Brain microvascular endothelial cell (primary cell): ENCODE measurements at regions not wholly inside any gene's neighbourhood (a gene's known extent, or its start where the extent isn't known, plus 50 kb on each side); places are given as distances from the start of the nearest gene placed in this dataset.

Experiments used
- DNase-seq: peaks from one replicate; pipeline ENCODE4 v3.0.0-alpha.2; 2020
- H3K27ac ChIP-seq: fragments of 250-450 bp; sonication (Bioruptor Pico); 2 replicates; pipeline ENCODE4 v1.5.1; 2020; ENCODE audit warnings: mild to moderate bottlenecking, moderate library complexity
- H3K27me3 ChIP-seq: fragments of 250-450 bp; sonication (Bioruptor Pico); replicated peaks from 2 replicates; pipeline ENCODE4 v1.5.1; 2020; ENCODE audit warnings: mild to moderate bottlenecking
- H3K36me3 ChIP-seq: fragments of 250-450 bp; sonication (Bioruptor Pico); replicated peaks from 2 replicates; pipeline ENCODE4 v1.5.1; 2020; ENCODE audit warnings: mild to moderate bottlenecking
- H3K4me3 ChIP-seq: 2 replicates; pipeline ENCODE4 v1.5.1; 2011; ENCODE audit warnings: low read depth, mild to moderate bottlenecking, control low read depth, low read length, moderate library complexity
- in situ Hi-C: cut with HindIII; loops from 2 replicates; pipeline ENCODE4 v1.10.0; 2017; ENCODE audit warnings: low sequenced_read_pairs, low pct_ligation_motif_present
- TF ChIP-seq, protein P1 (sequence below): IDR thresholded peaks from 2 replicates; pipeline ENCODE4 v1.5.1; 2011; ENCODE audit warnings: low read depth, mild to moderate bottlenecking, moderate library complexity, low read length, control low read depth, inconsistent platforms; ENCODE audit errors: missing control alignments

DNA sequence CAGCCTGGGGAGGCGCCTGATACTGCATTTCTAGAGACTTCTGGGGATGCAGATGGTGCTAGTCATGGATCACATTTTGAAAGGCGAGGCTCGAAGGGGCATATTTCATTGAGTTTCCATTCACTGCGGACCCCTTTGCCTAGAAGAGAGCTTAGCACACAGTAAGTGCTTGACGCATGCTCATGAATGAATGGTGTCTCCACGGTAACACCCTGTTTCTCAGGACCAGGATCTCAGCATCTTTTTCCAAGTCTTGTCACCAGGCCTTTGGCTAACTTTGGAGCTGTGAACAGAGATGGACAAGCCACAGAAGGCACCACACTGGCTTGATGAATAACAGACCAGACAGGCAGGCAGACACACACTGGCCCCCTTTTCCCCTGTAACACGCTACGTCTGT lies 151.3 kb downstream of the FOXL1 start:
- no peaks in the 10 kb centered on the region for H3K27me3 ChIP-seq
- TF ChIP-seq, protein P1, sequence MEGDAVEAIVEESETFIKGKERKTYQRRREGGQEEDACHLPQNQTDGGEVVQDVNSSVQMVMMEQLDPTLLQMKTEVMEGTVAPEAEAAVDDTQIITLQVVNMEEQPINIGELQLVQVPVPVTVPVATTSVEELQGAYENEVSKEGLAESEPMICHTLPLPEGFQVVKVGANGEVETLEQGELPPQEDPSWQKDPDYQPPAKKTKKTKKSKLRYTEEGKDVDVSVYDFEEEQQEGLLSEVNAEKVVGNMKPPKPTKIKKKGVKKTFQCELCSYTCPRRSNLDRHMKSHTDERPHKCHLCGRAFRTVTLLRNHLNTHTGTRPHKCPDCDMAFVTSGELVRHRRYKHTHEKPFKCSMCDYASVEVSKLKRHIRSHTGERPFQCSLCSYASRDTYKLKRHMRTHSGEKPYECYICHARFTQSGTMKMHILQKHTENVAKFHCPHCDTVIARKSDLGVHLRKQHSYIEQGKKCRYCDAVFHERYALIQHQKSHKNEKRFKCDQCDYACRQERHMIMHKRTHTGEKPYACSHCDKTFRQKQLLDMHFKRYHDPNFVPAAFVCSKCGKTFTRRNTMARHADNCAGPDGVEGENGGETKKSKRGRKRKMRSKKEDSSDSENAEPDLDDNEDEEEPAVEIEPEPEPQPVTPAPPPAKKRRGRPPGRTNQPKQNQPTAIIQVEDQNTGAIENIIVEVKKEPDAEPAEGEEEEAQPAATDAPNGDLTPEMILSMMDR = no peak
- in situ Hi-C loops = no loop called here
- no peaks in the 10 kb centered on the region for H3K36me3 ChIP-seq
- no peak for DNase-seq
- H3K4me3 ChIP-seq = no peak overlapping the region
- H3K27ac ChIP-seq = no peak overlapping the region

DNA sequence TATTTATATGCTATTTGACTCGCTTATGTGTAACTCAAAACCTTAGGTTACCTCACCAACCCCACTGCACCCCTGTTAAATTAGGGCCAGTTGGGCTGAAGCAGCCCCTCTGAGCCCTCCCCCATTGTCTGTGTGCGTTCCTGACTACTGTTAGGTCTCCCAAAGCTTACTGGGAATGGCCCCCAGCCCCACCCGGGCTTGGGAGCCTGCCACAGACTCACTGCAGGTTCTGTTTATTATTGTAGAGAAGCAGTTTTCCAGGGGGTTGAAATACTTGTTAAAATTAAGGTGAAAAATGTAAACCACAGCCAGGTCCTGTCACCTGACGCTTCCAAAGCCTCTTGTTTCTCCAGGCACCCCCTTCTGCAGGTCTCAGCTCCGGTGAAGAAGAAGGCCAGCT lies 151.7 kb downstream of the FOXL1 start:
- H3K4me3 ChIP-seq = no peak overlapping the region
- H3K27ac ChIP-seq = no peak overlapping the region
- TF ChIP-seq, protein P1 = no peak
- H3K27me3 ChIP-seq = no peaks in the 10 kb centered on the region
- DNase-seq = no peak
- in situ Hi-C loops = no loop called here
- no peaks in the 10 kb centered on the region for H3K36me3 ChIP-seq

DNA sequence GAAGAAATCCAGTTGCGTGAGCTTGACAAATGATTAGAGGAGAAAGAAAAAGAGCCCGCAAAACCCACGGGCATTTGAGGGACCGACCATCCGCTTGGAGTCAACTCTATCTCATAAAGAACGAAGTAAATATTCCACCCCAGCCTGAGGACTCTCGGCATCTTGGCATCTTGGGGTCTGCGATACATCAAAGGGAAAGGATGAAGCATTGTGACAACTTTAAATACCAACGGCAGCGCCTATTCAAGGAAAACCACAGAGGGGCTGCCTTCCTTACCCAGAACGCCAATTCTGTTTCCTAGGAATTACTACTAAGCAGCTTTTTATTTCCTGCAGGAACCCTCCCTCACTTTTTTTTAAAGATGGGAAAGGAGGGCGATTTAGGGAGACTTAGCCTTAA lies 152.2 kb downstream of the FOXL1 start:
- H3K36me3 ChIP-seq = no peaks in the 10 kb centered on the region
- H3K27me3 ChIP-seq = no peaks in the 10 kb centered on the region
- TF ChIP-seq, protein P1 = no peak
- H3K27ac ChIP-seq = no peak overlapping the region
- DNase-seq = no peak
- H3K4me3 ChIP-seq = no peak overlapping the region
- in situ Hi-C loops = no loop called here

DNA sequence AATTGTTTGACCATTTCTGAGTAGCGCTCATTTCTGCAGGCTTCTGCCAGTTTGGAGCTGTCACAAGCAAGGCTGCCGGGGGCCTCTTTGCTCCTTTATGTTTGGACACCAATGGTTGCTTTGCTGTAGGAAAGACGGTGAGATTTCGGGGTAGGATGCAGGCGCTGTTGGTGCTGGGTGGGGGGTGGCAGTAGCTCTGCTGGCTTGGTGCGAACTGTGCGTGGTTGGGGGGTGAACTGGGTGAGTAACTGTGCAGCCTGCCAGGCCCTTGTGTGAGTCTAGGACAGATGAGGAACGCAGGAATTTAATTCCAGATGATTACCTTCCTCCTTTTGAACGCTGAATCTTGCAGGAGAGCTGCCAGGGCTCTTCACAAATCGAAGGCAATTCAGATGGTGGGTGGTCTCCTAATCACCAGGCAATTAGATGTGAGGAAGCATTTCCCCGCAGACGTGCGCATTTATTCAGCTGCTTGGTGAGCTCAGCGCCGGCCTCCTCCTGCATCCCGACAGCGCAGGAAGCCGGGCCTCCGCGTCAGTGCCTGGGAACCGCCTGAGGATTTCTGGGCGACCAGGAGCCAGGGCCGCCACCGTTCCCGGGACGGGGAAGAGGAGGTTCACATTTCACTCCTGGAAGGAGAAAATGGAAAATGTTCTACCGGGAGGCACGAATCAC lies 154.4 kb downstream of the FOXL1 start:
- Histone ChIP-seq H3K27ac (no peak overlapping the region), H3K4me3 (no peak overlapping the region), H3K27me3 (no peaks in the 10 kb centered on the region), H3K36me3 (no peaks in the 10 kb centered on the region)
- DNase-seq = no peak
- TF ChIP-seq, protein P1 = no peak
- in situ Hi-C loops = no loop called here

DNA sequence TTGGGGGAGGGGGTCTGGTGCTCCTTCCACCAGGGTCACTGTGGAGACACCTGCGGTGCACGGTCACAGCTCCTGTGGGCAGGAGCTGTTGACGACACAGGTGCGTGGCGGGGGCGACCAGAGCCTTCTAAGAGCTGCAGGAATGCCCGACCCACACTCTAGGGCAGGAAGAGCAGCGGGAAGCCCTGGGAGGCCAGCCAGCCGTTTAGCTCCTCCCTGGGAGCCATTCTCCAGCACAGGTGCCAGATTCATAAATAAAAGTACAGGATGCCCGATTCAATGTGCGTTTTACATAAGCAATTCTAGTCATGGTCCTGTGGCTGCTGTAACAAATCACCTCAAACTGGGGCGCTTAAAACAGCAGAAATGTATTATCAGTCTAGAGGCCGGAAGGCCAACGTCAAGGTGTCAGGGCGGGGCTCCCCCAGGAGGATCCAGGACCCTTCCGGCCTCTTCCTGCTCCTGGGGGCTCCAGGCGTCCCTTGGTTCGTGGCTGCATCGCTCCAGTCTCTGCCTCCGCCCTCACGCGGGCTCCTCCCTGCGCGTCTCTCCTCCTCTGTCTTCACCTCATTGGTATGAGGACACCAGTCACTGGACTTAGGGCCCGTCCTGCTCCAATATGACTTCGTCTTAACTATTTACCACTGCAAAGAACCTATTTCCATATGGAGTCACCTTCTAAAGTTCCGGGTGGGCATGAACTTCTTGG lies 155.4 kb downstream of the FOXL1 start:
- DNase-seq = no peak
- in situ Hi-C loops = no loop called here
- no peak overlapping the region for H3K4me3 ChIP-seq
- H3K27me3 ChIP-seq = no peaks in the 10 kb centered on the region
- H3K27ac ChIP-seq = no peak overlapping the region
- TF ChIP-seq, protein P1 = no peak
- no peaks in the 10 kb centered on the region for H3K36me3 ChIP-seq
